ENCODE measurements at regions not wholly inside any gene's neighbourhood (a gene's known extent, or its start where the extent isn't known, plus 50 kb on each side); places are given as distances from the start of the nearest gene placed in this dataset.

GRCh38 chr6:33507261-33507660 is 52.9 kb downstream of the ZBTB9 start:
- Histone ChIP-seq H3K9me3 (ENCODE audit: control insufficient read depth, low read depth, low read length) (no peaks in the 10 kb centered on the region), H3K79me1 (ENCODE audit: insufficient read depth, low read depth, low read length, poor library complexity, severe bottlenecking) (no peaks in the 10 kb centered on the region), H3K23ac (ENCODE audit: insufficient read length, low read depth, low read length) (no peak overlapping the region), H4K20me1 (ENCODE audit: control insufficient read depth, insufficient read depth, insufficient read length) (peaks cover 2% of the 10 kb centered on the region), H3K18ac (ENCODE audit: insufficient read length, low read depth, low read length) (no peak overlapping the region), H4K91ac (ENCODE audit: insufficient read length, low read depth, low read length) (no peak overlapping the region), H4K8ac (replicated peaks; ENCODE audit: insufficient read length, low read depth, low read length) (no peak overlapping the region), H3K23me2 (ENCODE audit: insufficient read length, low read depth, low read length, poor library complexity, severe bottlenecking) (no peaks in the 10 kb centered on the region), H3K79me2 (ENCODE audit: insufficient read depth, low read length) (no peaks in the 10 kb centered on the region), H2AFZ (ENCODE audit: low read length) (no peak overlapping the region), H2BK15ac (ENCODE audit: low read depth, low read length) (no peak overlapping the region), H3K27me3 (ENCODE audit: insufficient read depth, low read length) (no peaks in the 10 kb centered on the region), H3K27ac (ENCODE audit: insufficient read length, low read depth, low read length) (no peak overlapping the region), H2BK12ac (ENCODE audit: insufficient read length, low read depth, low read length) (no peak overlapping the region), H3K4ac (ENCODE audit: low read depth, low read length) (no peak overlapping the region), H3K4me2 (ENCODE audit: insufficient read depth, insufficient read length, low read length) (no peak overlapping the region), H3K4me1 (ENCODE audit: insufficient read depth, low read length) (no peaks in the 10 kb centered on the region), H2BK120ac (ENCODE audit: low read depth, low read length, poor library complexity, severe bottlenecking) (no peak overlapping the region), H3T11ph (ENCODE audit: low read length) (no peak overlapping the region), H3K9ac (ENCODE audit: extremely low read depth, insufficient read length, low read length) (no peak overlapping the region), H4K5ac (ENCODE audit: insufficient read length, low read depth, low read length) (no peak overlapping the region), H3K14ac (ENCODE audit: insufficient read depth, low read length) (no peak overlapping the region), H2BK20ac (ENCODE audit: low read depth, low read length, poor library complexity, severe bottlenecking) (no peak overlapping the region), H3K56ac (ENCODE audit: insufficient read length, low read depth, low read length) (no peak overlapping the region), H2BK5ac (ENCODE audit: insufficient read length, low read length) (no peak overlapping the region), H2AK5ac (ENCODE audit: insufficient read length, low read length) (no peak overlapping the region)
- Mint-ChIP-seq H3K27me3 (ENCODE audit: low read depth) (peaks cover 4% of the 10 kb centered on the region; the same call in 1 of the 2 replicates), H3K4me3 (no peak overlapping the region), H3K36me3 (ENCODE audit: insufficient read depth in 1 of 3, low read depth in 3 of 3) (no peaks in the 10 kb centered on the region; a peak in 1 of 7 replicates), H3K9me3 (peaks cover 10 to 15% of the 10 kb centered on the region in 2 experiments), H3K27ac (no peak overlapping the region), H3K4me1 (peaks cover 21% of the 10 kb centered on the region in 2 experiments)
- no peak for DNase-seq
- no CpG with 5 or more reads among the region's 3 CpGs for WGBS (ENCODE audit: extremely low coverage, insufficient read length, low lambda C conversion rate)
- no peak for TF ChIP-seq CTCF (conservative IDR thresholded peaks at IDR 0.05)

Measured in H9 (cell line).